Cerebellar cortex (tissue), 1 donor: ENCODE measurements at regions not wholly inside any gene's neighbourhood (a gene's known extent, or its start where the extent isn't known, plus 50 kb on each side); places are given as distances from the start of the nearest gene placed in this dataset.
A peak's percentile ranks its signal among the peaks of the same experiment; 100 is the strongest.

Experiments used
- DNase-seq: peaks from one replicate; pipeline ENCODE4 v3.0.0-alpha.2; 2015; ENCODE audit warnings: low spot score

GRCh38 chr2:172358691-172359556 lies 68.5 kb upstream of the ITGA6 start:
- DNase-seq, result peak; percentile 55

- no peak for DNase-seq
Observed at GRCh38 chr2:172361360-172361759, 66.0 kb upstream of the ITGA6 start.

GRCh38 chr2:172361840-172362239 lies 65.5 kb upstream of the ITGA6 start:
- no peak for DNase-seq

GRCh38 chr2:172364261-172364660 lies 63.1 kb upstream of the ITGA6 start:
- no peak for DNase-seq

- DNase-seq, result no peak
Observed at GRCh38 chr2:172366596-172367150, 60.7 kb upstream of the ITGA6 start.

- no peak for DNase-seq
Observed at GRCh38 chr2:172370821-172371455, 56.4 kb upstream of the ITGA6 start.

- no peak for DNase-seq
Observed at GRCh38 chr2:172372436-172372835, 55.0 kb upstream of the ITGA6 start.

- no peak for DNase-seq
Observed at GRCh38 chr2:172373076-172373475, 54.3 kb upstream of the ITGA6 start.

GRCh38 chr2:172373766-172374165 lies 53.6 kb upstream of the ITGA6 start:
- DNase-seq, result no peak

GRCh38 chr2:172374318-172375240 lies 52.8 kb upstream of the ITGA6 start:
- no peak for DNase-seq

- DNase-seq, result no peak
Observed at GRCh38 chr2:172375251-172375650, 52.1 kb upstream of the ITGA6 start.

- DNase-seq, result no peak
Observed at GRCh38 chr2:172376016-172376415, 51.4 kb upstream of the ITGA6 start.

GRCh38 chr2:172376505-172377125 lies 50.8 kb upstream of the ITGA6 start:
- DNase-seq, result no peak

- DNase-seq, result no peak
Observed at GRCh38 chr2:172377408-172377807, 50.0 kb upstream of the ITGA6 start.
